Nephron (organoid): ENCODE measurements at regions not wholly inside any gene's neighbourhood (a gene's known extent, or its start where the extent isn't known, plus 50 kb on each side); places are given as distances from the start of the nearest gene placed in this dataset.

ENCODE experiments used
- H3K27ac Mint-ChIP-seq, 3 experiments: 2 replicates each; pipeline ENCODE4 v1.8.0; 2020; ENCODE audit warnings: mixed read lengths in 3 of 3, mild to moderate bottlenecking in 2 of 3, moderate library complexity in 1 of 3
- H3K27me3 Mint-ChIP-seq: 2 replicates; pipeline ENCODE4 v1.8.0; 2021; ENCODE audit warnings: low read depth, mild to moderate bottlenecking, moderate library complexity, mixed read lengths
- H3K36me3 Mint-ChIP-seq: 2 replicates; pipeline ENCODE4 v1.8.0; 2020; ENCODE audit warnings: low read depth, mixed read lengths
- H3K4me1 Mint-ChIP-seq: 2 replicates; pipeline ENCODE4 v1.8.0; 2020; ENCODE audit warnings: mixed read lengths
- H3K4me3 Mint-ChIP-seq, 3 experiments: 2 replicates each; pipeline ENCODE4 v1.8.0; 2020; ENCODE audit warnings: mild to moderate bottlenecking in 3 of 3, mixed read lengths in 3 of 3, moderate library complexity in 2 of 3
- H3K9me3 Mint-ChIP-seq: 2 replicates; pipeline ENCODE4 v1.8.0; 2020; ENCODE audit warnings: mixed read lengths
- TF ChIP-seq, protein P1 (sequence below), 3 experiments: fragments of 200-600 bp; sonication (generic); IDR thresholded peaks; one replicate each; pipeline ENCODE4 v1.5.0; 2021; ENCODE audit warnings: antibody characterized with exemption in 3 of 3; ENCODE audit not compliant: unreplicated experiment in 3 of 3

DNA sequence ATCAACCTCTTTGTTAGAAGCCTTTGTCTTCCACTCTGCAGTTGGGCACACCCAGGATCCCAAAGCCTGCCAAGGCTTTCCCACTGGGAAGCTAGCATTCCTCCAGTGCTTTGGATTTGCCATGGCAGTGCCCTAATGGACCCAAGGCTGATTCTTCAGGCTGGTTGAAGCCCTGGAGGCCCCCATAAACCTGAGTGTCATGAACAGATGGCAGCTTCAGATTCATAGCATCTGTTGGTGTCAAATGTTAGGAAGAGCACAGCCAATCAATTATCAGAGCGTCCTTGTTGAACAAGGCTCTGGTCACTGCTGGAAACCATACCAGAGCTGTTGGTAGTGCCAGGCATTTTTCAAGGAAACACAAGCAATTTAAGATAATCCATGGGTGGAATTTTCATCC lies 241.1 kb upstream of the KLF4 start:
- peaks cover 37% of the 10 kb centered on the region for H3K4me1 Mint-ChIP-seq
- TF ChIP-seq, protein P1, sequence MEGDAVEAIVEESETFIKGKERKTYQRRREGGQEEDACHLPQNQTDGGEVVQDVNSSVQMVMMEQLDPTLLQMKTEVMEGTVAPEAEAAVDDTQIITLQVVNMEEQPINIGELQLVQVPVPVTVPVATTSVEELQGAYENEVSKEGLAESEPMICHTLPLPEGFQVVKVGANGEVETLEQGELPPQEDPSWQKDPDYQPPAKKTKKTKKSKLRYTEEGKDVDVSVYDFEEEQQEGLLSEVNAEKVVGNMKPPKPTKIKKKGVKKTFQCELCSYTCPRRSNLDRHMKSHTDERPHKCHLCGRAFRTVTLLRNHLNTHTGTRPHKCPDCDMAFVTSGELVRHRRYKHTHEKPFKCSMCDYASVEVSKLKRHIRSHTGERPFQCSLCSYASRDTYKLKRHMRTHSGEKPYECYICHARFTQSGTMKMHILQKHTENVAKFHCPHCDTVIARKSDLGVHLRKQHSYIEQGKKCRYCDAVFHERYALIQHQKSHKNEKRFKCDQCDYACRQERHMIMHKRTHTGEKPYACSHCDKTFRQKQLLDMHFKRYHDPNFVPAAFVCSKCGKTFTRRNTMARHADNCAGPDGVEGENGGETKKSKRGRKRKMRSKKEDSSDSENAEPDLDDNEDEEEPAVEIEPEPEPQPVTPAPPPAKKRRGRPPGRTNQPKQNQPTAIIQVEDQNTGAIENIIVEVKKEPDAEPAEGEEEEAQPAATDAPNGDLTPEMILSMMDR (IDR thresholded peaks at IDR 0.05; ENCODE audit: unreplicated experiment in 3 of 3), result no peak
- H3K27ac Mint-ChIP-seq, result peak overlapping the region; percentile 37 to 65 (median 38)
- H3K9me3 Mint-ChIP-seq, result no peaks in the 10 kb centered on the region
- H3K36me3 Mint-ChIP-seq, result no peaks in the 10 kb centered on the region
- no peak overlapping the region for H3K4me3 Mint-ChIP-seq
- H3K27me3 Mint-ChIP-seq, result peaks cover 12% of the 10 kb centered on the region

- Mint-ChIP-seq H3K36me3 (no peaks in the 10 kb centered on the region), H3K4me3 (no peak overlapping the region), H3K27ac (no peak overlapping the region), H3K9me3 (peaks cover 3% of the 10 kb centered on the region), H3K27me3 (peaks cover 14% of the 10 kb centered on the region), H3K4me1 (peaks cover 12% of the 10 kb centered on the region)
- TF ChIP-seq, protein P1 (IDR thresholded peaks at IDR 0.05; ENCODE audit: unreplicated experiment in 3 of 3), result no peak
Measured at GRCh38 chr9:107727086-107727780, 237.7 kb upstream of the KLF4 start.

- TF ChIP-seq, protein P1 (IDR thresholded peaks at IDR 0.05; ENCODE audit: unreplicated experiment in 3 of 3), result no peak
- H3K27me3 Mint-ChIP-seq, result peaks cover 37% of the 10 kb centered on the region
- no peak overlapping the region for H3K4me3 Mint-ChIP-seq
- peaks cover 9% of the 10 kb centered on the region for H3K4me1 Mint-ChIP-seq
- no peaks in the 10 kb centered on the region for H3K36me3 Mint-ChIP-seq
- no peak overlapping the region for H3K27ac Mint-ChIP-seq
- peaks cover 3% of the 10 kb centered on the region for H3K9me3 Mint-ChIP-seq
Measured at GRCh38 chr9:107723015-107723414, 233.4 kb upstream of the KLF4 start.

DNA sequence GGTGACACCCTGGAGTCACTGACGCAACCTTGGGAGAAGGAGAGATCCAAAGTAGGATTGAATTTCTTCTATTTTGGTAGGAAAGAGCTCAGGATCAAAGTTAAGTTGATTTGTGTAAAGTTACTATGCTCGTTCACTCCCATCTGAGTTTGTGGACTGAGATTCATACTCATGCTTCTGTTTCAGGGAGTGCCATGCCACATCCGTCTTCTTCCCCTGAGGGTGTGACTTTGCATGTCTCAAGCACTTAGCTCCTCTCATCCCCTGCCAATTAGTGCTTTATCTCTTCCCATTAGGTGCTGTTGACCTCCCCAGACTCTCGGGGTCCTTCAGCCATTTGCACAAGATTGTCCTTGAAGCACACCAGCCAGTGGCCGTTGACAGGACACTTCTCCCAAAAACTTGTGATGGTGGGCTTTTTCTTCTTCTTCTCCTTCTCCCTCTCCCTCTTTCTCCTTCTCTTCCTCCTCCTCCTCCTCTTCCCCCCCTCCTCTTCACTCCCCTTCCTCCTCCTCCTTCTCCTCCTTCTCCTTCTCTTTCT lies 232.2 kb upstream of the KLF4 start:
- Mint-ChIP-seq H3K36me3 (no peaks in the 10 kb centered on the region), H3K9me3 (peaks cover 3% of the 10 kb centered on the region), H3K27me3 (peaks cover 31% of the 10 kb centered on the region), H3K4me3 (no peak overlapping the region), H3K4me1 (peaks cover 19% of the 10 kb centered on the region), H3K27ac (no peak overlapping the region)
- TF ChIP-seq, protein P1 (IDR thresholded peaks at IDR 0.05; ENCODE audit: unreplicated experiment in 3 of 3), result no peak

GRCh38 chr9:107720501-107720900 lies 230.9 kb upstream of the KLF4 start:
- Mint-ChIP-seq H3K36me3 (no peaks in the 10 kb centered on the region), H3K27ac (no peak overlapping the region), H3K27me3 (peaks cover 30% of the 10 kb centered on the region), H3K9me3 (peaks cover 3% of the 10 kb centered on the region), H3K4me1 (peaks cover 19% of the 10 kb centered on the region), H3K4me3 (no peak overlapping the region)
- TF ChIP-seq, protein P1 (IDR thresholded peaks at IDR 0.05; ENCODE audit: unreplicated experiment in 3 of 3), result no peak
